NCI-H774 (cell line): ENCODE measurements at regions not wholly inside any gene's neighbourhood (a gene's known extent, or its start where the extent isn't known, plus 50 kb on each side); places are given as distances from the start of the nearest gene placed in this dataset.
"Not testable (repeated sequence)": the region's sequence is repeated elsewhere in the genome, so short reads cannot be mapped to it uniquely, and the experiment has no call there.

Source experiments
- DNase-seq: peaks from one replicate; lab custom pipeline; 2025; lab: John Stamatoyannopoulos, UW

GRCh38 chr6:21772884-21773575, 179.5 kb downstream of the SOX4 start:
- DNase-seq, result peak; percentile 6

- DNase-seq, result no peak
These were observed 180.0 kb downstream of the SOX4 start for GRCh38 chr6:21773576-21773968.

GRCh38 chr6:21777846-21778245, 184.3 kb downstream of the SOX4 start:
- DNase-seq, result no peak

- DNase-seq, result no peak
These were observed 186.6 kb downstream of the SOX4 start for GRCh38 chr6:21780141-21780540.

GRCh38 chr6:21780679-21781078, 187.1 kb downstream of the SOX4 start:
- no peak for DNase-seq

GRCh38 chr6:21781128-21781527, 187.6 kb downstream of the SOX4 start:
- no peak for DNase-seq

GRCh38 chr6:21785164-21785563, 191.6 kb downstream of the SOX4 start:
- DNase-seq, result no peak

GRCh38 chr6:21791056-21791455, 197.5 kb downstream of the SOX4 start:
- no peak for DNase-seq

- no peak for DNase-seq
These were observed 198.0 kb downstream of the SOX4 start for GRCh38 chr6:21791581-21791980.

- DNase-seq, result no peak
These were observed 198.6 kb downstream of the SOX4 start for GRCh38 chr6:21792177-21792576.

GRCh38 chr6:21796979-21797378, 203.4 kb downstream of the SOX4 start:
- not testable (repeated sequence) for DNase-seq

- DNase-seq, result no peak
These were observed 204.9 kb downstream of the SOX4 start for GRCh38 chr6:21798468-21798867.

- no peak for DNase-seq
These were observed 206.8 kb downstream of the SOX4 start for GRCh38 chr6:21800330-21800729.

GRCh38 chr6:21800948-21801438, 207.4 kb downstream of the SOX4 start:
- peak; percentile 28 for DNase-seq

- DNase-seq, result no peak
These were observed 208.1 kb downstream of the SOX4 start for GRCh38 chr6:21801446-21802174.

- DNase-seq, result no peak
These were observed 208.7 kb downstream of the SOX4 start for GRCh38 chr6:21802175-21802822.

GRCh38 chr6:21804941-21805610, 211.5 kb downstream of the SOX4 start:
- no peak for DNase-seq

GRCh38 chr6:21807299-21808044, 213.9 kb downstream of the SOX4 start:
- no peak for DNase-seq

- no peak for DNase-seq
These were observed 214.5 kb downstream of the SOX4 start for GRCh38 chr6:21808045-21808470.

GRCh38 chr6:21808551-21809242, 215.1 kb downstream of the SOX4 start:
- DNase-seq, result no peak

GRCh38 chr6:21811484-21811883, 217.9 kb downstream of the SOX4 start:
- DNase-seq, result no peak
